Breast epithelium (tissue), 3 donors: ENCODE measurements at regions not wholly inside any gene's neighbourhood (a gene's known extent, or its start where the extent isn't known, plus 50 kb on each side); places are given as distances from the start of the nearest gene placed in this dataset.
A peak's percentile ranks its signal among the peaks of the same experiment; 100 is the strongest.

Experiments used
- CTCF ChIP-seq, 3 donors: fragments of 450-650 bp; IDR thresholded peaks; one replicate each; pipeline ENCODE4 v1.5.1; 2016 to 2017; ENCODE audit warnings: antibody characterized with exemption in 3 of 3, mild to moderate bottlenecking in 3 of 3, moderate library complexity in 3 of 3
- POLR2A ChIP-seq: fragments of 450-650 bp; IDR thresholded peaks from one replicate; pipeline ENCODE4 v1.6.1; 2016; ENCODE audit warnings: antibody characterized with exemption, mild to moderate bottlenecking, moderate library complexity

- TF ChIP-seq CTCF (IDR thresholded peaks at IDR 0.05) (peak in 2 of 3 donors; percentile 7 to 33), POLR2A (no peak)
Observed at GRCh38 chr17:72030067-72030899, 90.5 kb upstream of the SOX9 start.
